Neural cell (in vitro differentiated cells): ENCODE measurements at regions not wholly inside any gene's neighbourhood (a gene's known extent, or its start where the extent isn't known, plus 50 kb on each side); places are given as distances from the start of the nearest gene placed in this dataset.

Experiments
- H2AFZ ChIP-seq: fragments of 200-600, 300-800 bp; sonication (generic), shearing (Covaris generic); 2 replicates; pipeline ENCODE4 v1.6.0; 2014; ENCODE audit warnings: low read depth, mild to moderate bottlenecking, antibody characterized with exemption, low read length, moderate library complexity
- H3F3A ChIP-seq: fragments of 200-600 bp; shearing (Covaris generic); 2 replicates; pipeline ENCODE4 v1.6.1; 2016; ENCODE audit warnings: mild to moderate bottlenecking, moderate library complexity, mixed read lengths, antibody characterized with exemption, low read length; ENCODE audit not compliant: insufficient read depth, poor library complexity, severe bottlenecking
- H3K27ac ChIP-seq: fragments of 200-600, 300-800 bp; sonication (generic), shearing (Covaris generic); 2 replicates; pipeline ENCODE4 v1.5.1; 2014; ENCODE audit warnings: mild to moderate bottlenecking, low read length, moderate library complexity
- H3K27me3 ChIP-seq: fragments of 300-800, 200-600 bp; sonication (generic), shearing (Covaris generic); 2 replicates; pipeline ENCODE4 v1.6.0; 2014; ENCODE audit warnings: mild to moderate bottlenecking, low read depth, low read length, moderate library complexity; ENCODE audit not compliant: insufficient read depth
- H3K36me3 ChIP-seq: fragments of 300-800, 200-600 bp; sonication (generic), shearing (Covaris generic); 2 replicates; pipeline ENCODE4 v1.5.1; 2014; ENCODE audit warnings: mild to moderate bottlenecking, antibody characterized with exemption, low read length, moderate library complexity; ENCODE audit not compliant: insufficient read depth
- H3K4me2 ChIP-seq: fragments of 300-800, 200-600 bp; sonication (generic), shearing (Covaris generic); 2 replicates; pipeline ENCODE4 v1.6.0; 2014; ENCODE audit warnings: mild to moderate bottlenecking, low read length
- H3K4me3 ChIP-seq: fragments of 300-800, 200-600 bp; sonication (generic), shearing (Covaris generic); 2 replicates; pipeline ENCODE4 v1.5.1; 2014; ENCODE audit warnings: mild to moderate bottlenecking, low read length, moderate library complexity
- H3K79me2 ChIP-seq: fragments of 200-600 bp; shearing (Covaris generic); replicated peaks from 2 replicates; pipeline ENCODE4 v1.6.0; 2014; ENCODE audit warnings: mild to moderate bottlenecking, low read length, moderate library complexity; ENCODE audit not compliant: insufficient read depth
- H3K9ac ChIP-seq: fragments of 300-800, 200-600 bp; sonication (generic), shearing (Covaris generic); 2 replicates; pipeline ENCODE4 v1.6.1; 2016; ENCODE audit warnings: mild to moderate bottlenecking, low read length, mixed read lengths
- H3K9me2 ChIP-seq: fragments of 200-600 bp; shearing (Covaris generic); 2 replicates; pipeline ENCODE4 v1.6.1; 2016; ENCODE audit warnings: mild to moderate bottlenecking, low read length, mixed read lengths; ENCODE audit not compliant: insufficient read depth
- H3K9me3 ChIP-seq: fragments of 200-600, 300-800 bp; sonication (generic), shearing (Covaris generic); 2 replicates; pipeline ENCODE4 v1.6.1; 2016; ENCODE audit warnings: mild to moderate bottlenecking, mixed run types, low read length, moderate library complexity, mixed read lengths
- H4K20me1 ChIP-seq: fragments of 200-600 bp; shearing (Covaris generic); 2 replicates; pipeline ENCODE4 v1.6.1; 2016; ENCODE audit warnings: mild to moderate bottlenecking, mixed run types; ENCODE audit not compliant: insufficient read depth
- EP300 ChIP-seq: fragments of 450-650 bp; conservative IDR thresholded peaks from 2 replicates; pipeline ENCODE4 v1.6.1; 2014; ENCODE audit warnings: antibody characterized with exemption, mild to moderate bottlenecking, moderate library complexity; ENCODE audit not compliant: poor library complexity, severe bottlenecking
- EZH2 ChIP-seq: fragments of 200-600, 300-800 bp; shearing (Covaris generic), sonication (generic); IDR thresholded peaks from 2 replicates; pipeline ENCODE4 v1.6.1; 2014; ENCODE audit warnings: antibody characterized with exemption, low read length, borderline replicate concordance, mild to moderate bottlenecking; ENCODE audit not compliant: insufficient read depth, poor library complexity, severe bottlenecking
- MXI1 ChIP-seq: fragments of 450-650 bp; conservative IDR thresholded peaks from 2 replicates; pipeline ENCODE4 v1.6.1; 2014; ENCODE audit warnings: antibody characterized with exemption, mild to moderate bottlenecking; ENCODE audit not compliant: poor library complexity, severe bottlenecking
- POLR2AphosphoS5 ChIP-seq: IDR thresholded peaks from 2 replicates; pipeline ENCODE4 v1.6.1; 2012
- RAD21 ChIP-seq: fragments of 450-650 bp; conservative IDR thresholded peaks from 2 replicates; pipeline ENCODE4 v1.6.1; 2014; ENCODE audit warnings: antibody characterized with exemption, mild to moderate bottlenecking, moderate library complexity
- SMC3 ChIP-seq: fragments of 450-650 bp; conservative IDR thresholded peaks from 2 replicates; pipeline ENCODE4 v1.6.1; 2014; ENCODE audit warnings: antibody characterized with exemption, mild to moderate bottlenecking, moderate library complexity; ENCODE audit not compliant: poor library complexity
- TAF1 ChIP-seq: IDR thresholded peaks from 2 replicates; pipeline ENCODE4 v1.6.1; 2012; ENCODE audit warnings: low read depth
- TF ChIP-seq, protein P1 (sequence below): IDR thresholded peaks from 2 replicates; pipeline ENCODE4 v1.6.1; 2012; ENCODE audit warnings: borderline replicate concordance
- TF ChIP-seq, protein P2 (sequence below): fragments of 450-650 bp; IDR thresholded peaks from 2 replicates; pipeline ENCODE4 v1.5.1; 2014; ENCODE audit warnings: antibody characterized with exemption, mild to moderate bottlenecking, moderate library complexity; ENCODE audit not compliant: poor library complexity, severe bottlenecking

DNA sequence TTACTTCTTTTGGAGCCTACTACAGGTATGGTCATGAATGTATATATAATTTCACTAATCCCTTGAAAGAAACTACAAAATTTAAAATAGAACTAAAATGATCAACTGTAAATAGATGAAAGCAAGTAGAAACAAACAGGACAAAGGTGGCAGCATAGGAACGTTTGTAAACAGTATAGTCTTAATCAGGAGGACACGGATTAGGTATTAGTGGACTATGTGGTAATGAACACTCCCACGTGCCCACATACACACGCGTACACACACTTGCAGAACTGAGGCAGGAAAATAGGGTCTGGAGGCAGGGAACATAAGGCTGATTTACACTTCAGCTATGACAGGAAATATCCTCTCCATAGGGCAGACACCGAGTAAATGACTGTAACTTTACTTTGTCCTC, 1397.8 kb downstream of the NCAM2 start:
- Histone ChIP-seq H3K27me3 (no peaks in the 10 kb centered on the region), H3K36me3 (no peaks in the 10 kb centered on the region), H3K79me2 (no peaks in the 10 kb centered on the region), H3K9me2 (no peaks in the 10 kb centered on the region), H4K20me1 (no peaks in the 10 kb centered on the region), H3K4me2 (no peak overlapping the region), H2AFZ (no peak overlapping the region), H3K27ac (no peak overlapping the region), H3K4me3 (no peak overlapping the region), H3F3A (no peaks in the 10 kb centered on the region), H3K9ac (no peak overlapping the region), H3K9me3 (no peaks in the 10 kb centered on the region)
- TF ChIP-seq, protein P1, sequence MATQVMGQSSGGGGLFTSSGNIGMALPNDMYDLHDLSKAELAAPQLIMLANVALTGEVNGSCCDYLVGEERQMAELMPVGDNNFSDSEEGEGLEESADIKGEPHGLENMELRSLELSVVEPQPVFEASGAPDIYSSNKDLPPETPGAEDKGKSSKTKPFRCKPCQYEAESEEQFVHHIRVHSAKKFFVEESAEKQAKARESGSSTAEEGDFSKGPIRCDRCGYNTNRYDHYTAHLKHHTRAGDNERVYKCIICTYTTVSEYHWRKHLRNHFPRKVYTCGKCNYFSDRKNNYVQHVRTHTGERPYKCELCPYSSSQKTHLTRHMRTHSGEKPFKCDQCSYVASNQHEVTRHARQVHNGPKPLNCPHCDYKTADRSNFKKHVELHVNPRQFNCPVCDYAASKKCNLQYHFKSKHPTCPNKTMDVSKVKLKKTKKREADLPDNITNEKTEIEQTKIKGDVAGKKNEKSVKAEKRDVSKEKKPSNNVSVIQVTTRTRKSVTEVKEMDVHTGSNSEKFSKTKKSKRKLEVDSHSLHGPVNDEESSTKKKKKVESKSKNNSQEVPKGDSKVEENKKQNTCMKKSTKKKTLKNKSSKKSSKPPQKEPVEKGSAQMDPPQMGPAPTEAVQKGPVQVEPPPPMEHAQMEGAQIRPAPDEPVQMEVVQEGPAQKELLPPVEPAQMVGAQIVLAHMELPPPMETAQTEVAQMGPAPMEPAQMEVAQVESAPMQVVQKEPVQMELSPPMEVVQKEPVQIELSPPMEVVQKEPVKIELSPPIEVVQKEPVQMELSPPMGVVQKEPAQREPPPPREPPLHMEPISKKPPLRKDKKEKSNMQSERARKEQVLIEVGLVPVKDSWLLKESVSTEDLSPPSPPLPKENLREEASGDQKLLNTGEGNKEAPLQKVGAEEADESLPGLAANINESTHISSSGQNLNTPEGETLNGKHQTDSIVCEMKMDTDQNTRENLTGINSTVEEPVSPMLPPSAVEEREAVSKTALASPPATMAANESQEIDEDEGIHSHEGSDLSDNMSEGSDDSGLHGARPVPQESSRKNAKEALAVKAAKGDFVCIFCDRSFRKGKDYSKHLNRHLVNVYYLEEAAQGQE: no peak
- no peak for TF ChIP-seq SMC3

DNA sequence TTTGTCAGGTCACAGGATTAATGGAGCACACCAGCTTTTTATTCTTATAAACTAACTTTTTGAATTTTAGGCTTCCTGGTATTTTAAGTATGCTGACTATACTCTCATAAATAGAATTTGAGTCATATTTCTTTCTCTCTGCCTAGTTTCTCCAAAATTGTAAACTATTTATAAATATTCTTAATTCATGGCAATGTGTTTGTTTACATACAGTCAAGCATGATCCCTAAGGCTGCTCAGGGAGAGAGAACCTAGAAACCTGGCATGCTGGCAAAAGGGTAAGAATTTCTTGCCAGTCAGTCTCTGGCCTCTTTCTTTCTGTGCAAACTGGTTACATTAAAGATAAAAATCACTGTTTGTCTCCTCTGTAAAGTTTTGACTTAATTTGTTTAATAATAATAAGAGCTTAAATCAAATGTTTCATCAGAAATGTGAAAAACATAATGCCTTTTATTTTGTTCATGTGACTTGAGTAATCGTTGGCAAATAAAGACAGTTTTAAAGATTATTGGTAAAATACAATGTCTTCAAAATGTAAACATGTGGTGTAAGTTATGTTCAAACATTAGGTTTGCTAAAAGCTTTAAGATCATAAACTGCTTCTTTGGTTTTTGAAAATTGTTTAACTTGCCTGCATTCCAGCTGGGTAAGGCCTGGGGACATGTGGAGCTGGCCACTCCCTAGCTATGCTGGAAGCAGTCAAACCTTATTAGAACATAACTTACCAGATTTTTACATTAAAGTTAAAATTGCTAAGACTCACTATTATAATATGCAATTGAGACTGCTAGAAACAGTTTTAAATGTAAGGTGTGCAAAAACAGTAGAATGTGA, 1401.7 kb downstream of the NCAM2 start:
- Histone ChIP-seq H2AFZ (no peak overlapping the region), H4K20me1 (no peaks in the 10 kb centered on the region), H3F3A (no peaks in the 10 kb centered on the region), H3K27ac (no peak overlapping the region), H3K9me3 (no peaks in the 10 kb centered on the region), H3K27me3 (no peaks in the 10 kb centered on the region), H3K4me2 (no peak overlapping the region), H3K36me3 (no peaks in the 10 kb centered on the region), H3K4me3 (no peak overlapping the region), H3K9ac (no peak overlapping the region), H3K9me2 (no peaks in the 10 kb centered on the region), H3K79me2 (no peaks in the 10 kb centered on the region)
- TF ChIP-seq SMC3: no peak
- no peak for TF ChIP-seq MXI1
- no peak for TF ChIP-seq TAF1

DNA sequence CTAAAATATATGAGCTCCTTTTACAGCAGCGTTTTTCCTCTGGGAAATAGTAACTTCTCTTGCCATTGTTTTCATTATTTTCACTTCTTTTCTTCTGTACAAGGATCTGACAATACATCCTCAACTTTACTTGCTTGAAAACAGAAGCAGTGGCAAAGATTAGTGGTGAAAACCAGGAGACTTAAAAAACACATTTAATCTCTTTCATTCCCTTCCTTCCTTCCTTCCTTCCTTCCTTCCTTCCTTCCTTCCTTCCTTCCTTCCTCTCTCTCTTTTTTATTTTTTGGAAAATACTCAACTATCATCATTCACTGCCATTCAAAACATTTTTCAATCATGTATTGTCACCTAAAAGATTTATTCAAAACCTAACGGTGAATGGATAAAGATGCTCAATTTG, 1411.4 kb downstream of the NCAM2 start:
- Histone ChIP-seq H3K27ac (no peak overlapping the region), H3F3A (no peaks in the 10 kb centered on the region), H3K9me2 (no peaks in the 10 kb centered on the region), H2AFZ (no peak overlapping the region), H3K9me3 (no peaks in the 10 kb centered on the region), H3K9ac (no peak overlapping the region), H3K4me3 (no peak overlapping the region), H3K79me2 (no peaks in the 10 kb centered on the region), H4K20me1 (no peaks in the 10 kb centered on the region), H3K27me3 (no peaks in the 10 kb centered on the region), H3K36me3 (no peaks in the 10 kb centered on the region), H3K4me2 (no peak overlapping the region)
- TF ChIP-seq EZH2: no peak
- TF ChIP-seq EP300: no peak
- no peak for TF ChIP-seq SMC3
- no peak for TF ChIP-seq POLR2AphosphoS5
- no peak for TF ChIP-seq TAF1
- no peak for TF ChIP-seq MXI1
- TF ChIP-seq, protein P1: no peak
- no peak for TF ChIP-seq RAD21
- TF ChIP-seq, protein P2, sequence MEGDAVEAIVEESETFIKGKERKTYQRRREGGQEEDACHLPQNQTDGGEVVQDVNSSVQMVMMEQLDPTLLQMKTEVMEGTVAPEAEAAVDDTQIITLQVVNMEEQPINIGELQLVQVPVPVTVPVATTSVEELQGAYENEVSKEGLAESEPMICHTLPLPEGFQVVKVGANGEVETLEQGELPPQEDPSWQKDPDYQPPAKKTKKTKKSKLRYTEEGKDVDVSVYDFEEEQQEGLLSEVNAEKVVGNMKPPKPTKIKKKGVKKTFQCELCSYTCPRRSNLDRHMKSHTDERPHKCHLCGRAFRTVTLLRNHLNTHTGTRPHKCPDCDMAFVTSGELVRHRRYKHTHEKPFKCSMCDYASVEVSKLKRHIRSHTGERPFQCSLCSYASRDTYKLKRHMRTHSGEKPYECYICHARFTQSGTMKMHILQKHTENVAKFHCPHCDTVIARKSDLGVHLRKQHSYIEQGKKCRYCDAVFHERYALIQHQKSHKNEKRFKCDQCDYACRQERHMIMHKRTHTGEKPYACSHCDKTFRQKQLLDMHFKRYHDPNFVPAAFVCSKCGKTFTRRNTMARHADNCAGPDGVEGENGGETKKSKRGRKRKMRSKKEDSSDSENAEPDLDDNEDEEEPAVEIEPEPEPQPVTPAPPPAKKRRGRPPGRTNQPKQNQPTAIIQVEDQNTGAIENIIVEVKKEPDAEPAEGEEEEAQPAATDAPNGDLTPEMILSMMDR: no peak
